HUES48 (cell line): ENCODE measurements at regions not wholly inside any gene's neighbourhood (a gene's known extent, or its start where the extent isn't known, plus 50 kb on each side); places are given as distances from the start of the nearest gene placed in this dataset.

Source experiments
- H3K27ac ChIP-seq: one replicate; pipeline ENCODE4 v1.7.0; 2013; ENCODE audit warnings: low read depth, low read length, inconsistent platforms
- H3K27me3 ChIP-seq: 2 replicates; pipeline ENCODE4 v1.6.1; 2013; ENCODE audit warnings: mild to moderate bottlenecking, low read length; ENCODE audit not compliant: control insufficient read depth, insufficient read depth
- H3K36me3 ChIP-seq: 2 replicates; pipeline ENCODE4 v1.6.1; 2013; ENCODE audit warnings: low read length; ENCODE audit not compliant: control insufficient read depth, insufficient read depth
- H3K4me1 ChIP-seq: 2 replicates; pipeline ENCODE4 v1.6.1; 2013; ENCODE audit warnings: mild to moderate bottlenecking, low read length; ENCODE audit not compliant: control insufficient read depth, insufficient read depth
- H3K4me3 ChIP-seq: 2 replicates; pipeline ENCODE4 v1.5.1; 2013; ENCODE audit warnings: mild to moderate bottlenecking, low read depth, low read length
- H3K9ac ChIP-seq: 2 replicates; pipeline ENCODE4 v1.6.1; 2013; ENCODE audit warnings: mild to moderate bottlenecking, low read depth, low read length, moderate library complexity
- H3K9me3 ChIP-seq: 2 replicates; pipeline ENCODE4 v1.6.1; 2013; ENCODE audit warnings: low read length; ENCODE audit not compliant: control insufficient read depth, insufficient read depth

DNA sequence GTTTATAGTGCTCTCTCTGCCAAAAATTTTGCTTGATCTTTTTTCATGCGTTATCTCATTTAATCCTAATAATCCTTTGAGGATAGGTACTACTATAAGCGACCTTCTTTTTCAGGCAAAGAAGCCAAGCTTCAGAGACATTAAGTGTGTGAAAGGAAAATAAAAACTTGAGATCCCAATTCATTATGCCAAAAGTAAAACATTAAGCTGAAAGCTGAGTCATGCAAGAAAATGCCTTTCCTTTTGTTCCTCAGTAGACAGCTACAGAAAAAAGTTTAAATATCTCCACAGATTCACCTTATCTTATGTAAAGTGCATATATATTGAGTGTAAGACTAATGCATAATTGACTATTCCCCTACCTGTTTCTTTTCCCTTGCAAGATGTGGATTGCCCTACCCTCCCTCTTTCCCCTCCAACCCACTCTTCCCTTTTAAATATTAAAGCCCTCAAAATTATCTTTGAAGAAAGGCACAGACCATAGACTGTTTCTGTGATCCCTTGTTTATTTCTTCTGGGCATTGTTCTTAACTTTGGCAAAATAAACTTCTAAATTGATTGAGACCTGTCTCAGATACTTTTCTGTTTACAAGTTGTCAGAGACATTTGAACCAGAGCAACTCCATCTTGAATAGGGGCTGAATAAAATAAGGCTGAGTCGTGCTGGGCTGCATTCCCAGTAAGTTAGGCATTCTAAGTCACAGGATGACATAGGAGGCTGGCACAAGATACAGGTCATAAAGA is 1139.9 kb upstream of the LRRN3 start:
- H3K27me3 ChIP-seq, result no peaks in the 10 kb centered on the region
- H3K36me3 ChIP-seq, result no peaks in the 10 kb centered on the region
- H3K4me3 ChIP-seq, result no peak overlapping the region
- H3K4me1 ChIP-seq, result no peaks in the 10 kb centered on the region
- no peaks in the 10 kb centered on the region for H3K9me3 ChIP-seq
- H3K9ac ChIP-seq, result no peak overlapping the region
- peak overlapping the region; percentile 59 for H3K27ac ChIP-seq

DNA sequence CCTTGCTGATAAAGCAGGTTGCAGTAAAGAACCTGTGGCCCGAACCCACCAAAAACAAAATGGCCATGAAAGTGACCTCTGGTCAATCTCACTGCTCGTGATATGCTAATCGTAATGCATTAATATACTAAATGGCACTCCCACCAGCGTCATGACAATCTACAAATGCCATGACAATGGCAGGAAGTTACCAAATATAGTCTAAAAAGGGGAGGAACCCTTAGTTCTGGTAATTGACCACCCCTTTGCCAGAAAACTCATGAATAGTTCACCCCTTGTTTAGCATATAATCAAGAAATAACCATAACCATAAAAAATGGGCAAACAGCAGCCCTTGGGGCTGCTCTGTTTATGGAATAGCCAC is 1139.4 kb upstream of the LRRN3 start:
- Histone ChIP-seq H3K9me3 (no peaks in the 10 kb centered on the region), H3K9ac (no peak overlapping the region), H3K27me3 (no peaks in the 10 kb centered on the region)

DNA sequence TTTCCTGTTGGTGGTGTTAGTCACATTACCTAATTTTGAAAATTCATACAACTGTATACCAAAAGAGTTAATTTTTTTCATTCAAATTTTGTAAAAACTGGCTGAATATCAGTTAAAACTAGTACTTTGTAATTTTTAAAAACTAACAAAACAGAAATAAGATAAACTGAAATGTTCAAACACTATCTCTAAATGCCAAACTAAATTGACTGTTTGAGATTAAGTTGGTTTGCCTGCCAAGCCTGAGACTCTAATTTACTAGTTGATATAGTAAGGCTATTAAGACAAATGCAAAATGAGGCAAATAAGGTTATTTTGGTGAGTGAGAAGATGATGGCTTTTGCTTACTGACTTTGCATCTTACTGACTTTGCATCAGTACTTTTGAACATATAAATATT is 1134.9 kb upstream of the LRRN3 start:
- Histone ChIP-seq H3K36me3 (no peaks in the 10 kb centered on the region), H3K9me3 (no peaks in the 10 kb centered on the region), H3K4me1 (peaks cover 9% of the 10 kb centered on the region), H3K9ac (no peak overlapping the region), H3K27ac (no peak overlapping the region), H3K4me3 (no peak overlapping the region), H3K27me3 (no peaks in the 10 kb centered on the region)

More for the DNA sequence above, 1139.4 kb upstream of the LRRN3 start:
- Histone ChIP-seq H3K4me1 (peaks cover 1% of the 10 kb centered on the region), H3K27ac (no peak overlapping the region), H3K36me3 (no peaks in the 10 kb centered on the region), H3K4me3 (no peak overlapping the region)

DNA sequence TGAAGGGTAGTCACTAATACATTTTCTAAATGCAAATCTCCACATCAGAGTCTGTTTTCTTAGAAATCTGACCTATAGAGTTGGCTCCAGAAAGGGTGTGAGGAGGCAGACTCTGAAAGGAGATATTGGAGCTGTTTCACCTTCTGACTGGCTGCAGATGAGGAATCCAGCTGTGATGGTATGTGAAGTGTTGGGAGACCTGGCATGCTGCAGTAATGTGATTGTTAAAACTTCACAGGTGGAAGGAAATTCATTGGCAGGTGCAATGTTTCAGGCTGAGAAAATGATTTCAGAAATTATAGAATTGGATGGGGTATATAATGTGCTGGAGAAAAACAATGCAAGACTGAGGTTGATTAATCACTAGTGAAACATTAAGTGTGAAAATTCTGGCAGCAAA is 1134.0 kb upstream of the LRRN3 start:
- no peaks in the 10 kb centered on the region for H3K36me3 ChIP-seq
- no peak overlapping the region for H3K4me3 ChIP-seq
- H3K27ac ChIP-seq, result no peak overlapping the region
- no peaks in the 10 kb centered on the region for H3K27me3 ChIP-seq
- H3K4me1 ChIP-seq, result peaks cover 9% of the 10 kb centered on the region
- no peak overlapping the region for H3K9ac ChIP-seq
- H3K9me3 ChIP-seq, result no peaks in the 10 kb centered on the region

DNA sequence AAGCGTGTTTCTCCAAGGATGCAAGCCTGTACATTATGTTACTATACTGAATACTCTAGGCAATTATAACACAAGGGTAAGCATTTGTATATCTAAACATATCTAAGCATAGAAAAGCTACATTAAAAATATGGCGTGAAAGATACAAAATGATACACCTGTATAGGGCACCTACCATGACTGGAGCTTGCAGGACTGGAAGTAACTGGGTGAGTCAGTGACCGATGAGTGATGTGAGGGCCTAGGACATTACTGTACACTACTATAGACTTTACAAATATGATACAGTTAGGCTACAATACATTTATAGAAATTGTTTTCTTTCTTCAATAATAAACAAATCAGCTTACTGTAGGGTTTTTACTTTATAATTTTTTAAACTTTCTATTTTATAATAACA is 1127.2 kb upstream of the LRRN3 start:
- no peak overlapping the region for H3K9ac ChIP-seq
- H3K27me3 ChIP-seq, result no peaks in the 10 kb centered on the region
- H3K36me3 ChIP-seq, result no peaks in the 10 kb centered on the region
- H3K27ac ChIP-seq, result no peak overlapping the region
- H3K4me3 ChIP-seq, result no peak overlapping the region
- H3K9me3 ChIP-seq, result no peaks in the 10 kb centered on the region
- H3K4me1 ChIP-seq, result no peaks in the 10 kb centered on the region

DNA sequence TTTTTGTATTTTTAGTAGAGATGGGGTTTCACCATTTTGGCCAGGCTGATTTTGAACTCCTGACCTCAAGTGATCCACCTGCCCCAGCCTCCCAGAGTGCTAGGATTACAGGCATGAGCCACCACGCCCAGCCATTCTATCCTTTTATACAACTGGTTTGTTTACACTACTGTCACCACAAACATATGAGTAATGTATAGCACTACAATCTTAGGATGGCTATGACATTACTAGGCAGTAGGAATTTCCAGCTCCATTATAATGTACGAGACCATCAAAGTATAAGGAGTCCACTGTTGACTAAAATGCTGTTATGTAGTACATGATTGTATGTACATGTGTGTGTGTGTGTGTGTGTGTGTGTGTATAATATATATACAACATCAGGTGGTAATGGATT is 1126.1 kb upstream of the LRRN3 start:
- Histone ChIP-seq H3K4me3 (no peak overlapping the region), H3K9me3 (no peaks in the 10 kb centered on the region), H3K9ac (no peak overlapping the region), H3K27me3 (no peaks in the 10 kb centered on the region), H3K27ac (no peak overlapping the region), H3K36me3 (no peaks in the 10 kb centered on the region), H3K4me1 (no peaks in the 10 kb centered on the region)

DNA sequence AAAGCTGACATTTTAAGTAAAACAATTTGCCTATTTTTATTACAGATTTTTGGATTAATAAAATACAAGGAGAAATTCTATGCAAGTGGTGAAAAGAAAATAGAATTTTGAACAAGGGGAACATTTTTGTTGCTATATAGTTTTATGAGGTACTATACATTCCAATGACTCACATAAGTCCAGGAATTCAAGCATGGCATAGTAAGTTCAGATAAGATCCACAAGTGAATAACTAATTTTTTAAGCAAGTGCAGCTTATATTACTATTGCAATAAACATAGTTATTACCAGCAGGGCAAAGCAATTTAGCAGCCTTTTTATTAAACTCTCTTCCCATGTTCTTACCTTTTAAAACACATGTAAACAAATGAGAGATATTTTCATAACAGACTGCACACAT is 1123.5 kb upstream of the LRRN3 start:
- Histone ChIP-seq H3K36me3 (no peaks in the 10 kb centered on the region), H3K9me3 (no peaks in the 10 kb centered on the region), H3K27me3 (no peaks in the 10 kb centered on the region), H3K27ac (no peak overlapping the region), H3K4me1 (no peaks in the 10 kb centered on the region), H3K4me3 (no peak overlapping the region), H3K9ac (no peak overlapping the region)

DNA sequence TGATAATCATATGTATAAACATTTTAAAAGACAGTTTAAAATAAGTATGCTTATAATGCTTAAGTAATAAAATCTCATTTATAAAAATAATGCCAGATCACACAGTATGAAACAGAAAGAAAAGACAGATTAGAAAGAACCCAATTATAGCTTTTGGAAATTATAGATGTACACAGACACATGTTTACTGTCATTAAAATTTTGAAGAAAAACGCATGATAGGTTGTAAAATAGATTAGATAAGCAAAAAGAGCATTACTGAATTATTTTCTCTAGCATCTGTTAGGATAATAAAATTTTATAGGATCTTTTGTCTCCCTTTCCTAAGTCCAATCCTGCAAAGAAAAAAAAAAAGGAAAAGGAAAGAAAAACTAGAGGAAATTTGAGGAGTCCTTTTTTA is 1107.3 kb upstream of the LRRN3 start:
- H3K27me3 ChIP-seq, result no peaks in the 10 kb centered on the region
- H3K4me3 ChIP-seq, result no peak overlapping the region
- H3K9me3 ChIP-seq, result peaks cover 6% of the 10 kb centered on the region
- H3K27ac ChIP-seq, result no peak overlapping the region
- no peak overlapping the region for H3K9ac ChIP-seq
- no peaks in the 10 kb centered on the region for H3K36me3 ChIP-seq
- H3K4me1 ChIP-seq, result peaks cover 16% of the 10 kb centered on the region

DNA sequence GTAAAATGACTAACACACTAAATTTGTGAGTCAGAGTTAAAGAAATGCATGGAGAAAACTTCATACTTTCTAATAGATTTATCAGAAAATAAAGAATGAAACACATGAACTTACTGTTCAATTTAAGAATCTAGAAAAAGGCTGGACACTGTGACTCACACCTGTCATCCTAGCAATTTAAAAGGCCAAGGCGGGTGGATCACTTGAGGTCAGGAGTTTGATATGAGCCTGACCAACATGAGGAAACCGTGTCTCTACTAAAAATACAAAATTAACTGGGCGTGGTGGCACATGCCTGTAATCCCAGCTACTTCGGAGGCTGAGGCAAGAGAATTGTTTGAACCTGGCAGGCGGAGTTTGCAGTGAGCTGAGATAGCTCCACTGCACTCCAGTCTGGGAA is 1106.2 kb upstream of the LRRN3 start:
- Histone ChIP-seq H3K27ac (no peak overlapping the region), H3K27me3 (no peaks in the 10 kb centered on the region), H3K9me3 (peaks cover 6% of the 10 kb centered on the region), H3K4me1 (peaks cover 16% of the 10 kb centered on the region), H3K9ac (no peak overlapping the region), H3K36me3 (no peaks in the 10 kb centered on the region), H3K4me3 (no peak overlapping the region)

DNA sequence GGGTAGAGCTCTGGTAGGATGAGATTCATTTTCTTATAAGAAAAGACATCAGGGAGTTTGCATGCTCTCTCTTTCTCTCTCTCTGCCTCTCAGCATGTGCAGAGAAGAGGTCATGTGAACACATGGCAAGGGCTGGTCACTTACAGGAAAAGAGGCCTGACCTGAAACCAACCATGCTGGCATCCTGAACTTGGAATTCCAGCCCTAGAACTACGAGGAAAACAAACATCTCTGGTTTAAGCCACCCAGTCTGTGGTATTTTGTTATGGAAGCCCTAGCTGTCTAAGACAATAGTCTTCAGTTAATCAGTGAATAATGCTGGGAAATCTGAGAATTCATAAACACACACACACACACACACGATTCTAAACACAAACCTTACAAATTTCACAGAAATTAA is 1104.2 kb upstream of the LRRN3 start:
- no peak overlapping the region for H3K4me3 ChIP-seq
- peaks cover 8% of the 10 kb centered on the region; the same call in 1 of the 2 replicates for H3K4me1 ChIP-seq
- no peaks in the 10 kb centered on the region for H3K36me3 ChIP-seq
- H3K27me3 ChIP-seq, result no peaks in the 10 kb centered on the region
- peaks cover 6% of the 10 kb centered on the region for H3K9me3 ChIP-seq
- no peak overlapping the region for H3K27ac ChIP-seq
- no peak overlapping the region for H3K9ac ChIP-seq

DNA sequence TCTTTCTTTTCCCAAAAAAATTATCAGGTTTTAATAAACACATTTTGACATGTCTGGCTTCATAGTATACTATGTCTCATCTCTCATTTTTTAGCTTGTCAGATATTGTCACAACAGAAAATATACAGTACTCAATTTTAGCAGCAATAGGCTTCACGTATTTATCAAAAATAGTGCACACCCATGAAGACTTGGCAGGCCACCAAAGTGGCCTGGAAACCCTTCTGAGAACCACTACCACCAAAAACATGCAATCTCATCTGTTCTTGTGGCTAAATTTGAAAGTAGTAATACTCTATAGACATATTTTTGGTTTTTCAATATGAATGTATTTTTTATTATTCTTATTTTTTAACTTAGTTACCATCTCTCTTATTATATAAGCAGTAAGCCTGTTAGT is 1094.5 kb upstream of the LRRN3 start:
- H3K4me1 ChIP-seq, result no peaks in the 10 kb centered on the region
- no peak overlapping the region for H3K4me3 ChIP-seq
- no peaks in the 10 kb centered on the region for H3K36me3 ChIP-seq
- H3K9me3 ChIP-seq, result no peaks in the 10 kb centered on the region
- H3K27ac ChIP-seq, result no peak overlapping the region
- H3K27me3 ChIP-seq, result no peaks in the 10 kb centered on the region
- no peak overlapping the region for H3K9ac ChIP-seq
